HL-60 (cell line): ENCODE measurements at regions not wholly inside any gene's neighbourhood (a gene's known extent, or its start where the extent isn't known, plus 50 kb on each side); places are given as distances from the start of the nearest gene placed in this dataset.

Experiments
- DNase-seq, 2 experiments: peaks; one replicate each; pipeline ENCODE4 v3.0.0-alpha.2; 2010 to 2020; ENCODE audit warnings: low read depth in 1 of 2, low spot score in 1 of 2
- H3K27ac ChIP-seq: fragments of 250-450 bp; sonication (Bioruptor Pico); replicated peaks from 2 replicates; pipeline ENCODE4 v1.5.1; 2020; ENCODE audit warnings: mild to moderate bottlenecking, moderate library complexity
- H3K27me3 ChIP-seq: fragments of 250-450 bp; sonication (Bioruptor Pico); 2 replicates; pipeline ENCODE4 v1.5.1; 2021; ENCODE audit warnings: mild to moderate bottlenecking, moderate library complexity; ENCODE audit not compliant: insufficient read depth, poor library complexity, severe bottlenecking
- H3K4me3 ChIP-seq: replicated peaks from 2 replicates; pipeline ENCODE4 v1.5.1; 2011; ENCODE audit warnings: mild to moderate bottlenecking, control low read depth, low read length; ENCODE audit not compliant: insufficient read depth
- CTCF ChIP-seq: IDR thresholded peaks from one replicate; pipeline ENCODE4 v1.5.1; 2011; ENCODE audit warnings: low read length, control low read depth, inconsistent platforms; ENCODE audit not compliant: insufficient read depth
- GABPA ChIP-seq: IDR thresholded peaks from 2 replicates; pipeline ENCODE4 v1.6.1; 2012; ENCODE audit warnings: low read depth
- POLR2AphosphoS5 ChIP-seq: IDR thresholded peaks from 2 replicates; pipeline ENCODE4 v1.6.1; 2012; ENCODE audit warnings: low read depth
- REST ChIP-seq: IDR thresholded peaks from 2 replicates; pipeline ENCODE4 v1.6.1; 2012; ENCODE audit warnings: low read depth; ENCODE audit not compliant: insufficient replicate concordance
- SPI1 ChIP-seq: IDR thresholded peaks from 2 replicates; pipeline ENCODE4 v1.6.1; 2012; ENCODE audit warnings: low read depth, mild to moderate bottlenecking, borderline replicate concordance

- Histone ChIP-seq H3K27ac (no peak overlapping the region), H3K4me3 (no peak overlapping the region), H3K27me3 (no peaks in the 10 kb centered on the region)
- DNase-seq = no peak
- TF ChIP-seq POLR2AphosphoS5 (no peak), SPI1 (no peak), CTCF (no peak), REST (no peak), GABPA (no peak)
These were observed 884.0 kb upstream of the ACO1 start for GRCh38 chr9:31500422-31500821.

GRCh38 chr9:31519011-31519410 is 865.4 kb upstream of the ACO1 start:
- Histone ChIP-seq H3K27ac (no peak overlapping the region), H3K4me3 (no peak overlapping the region), H3K27me3 (no peaks in the 10 kb centered on the region)
- no peak for TF ChIP-seq POLR2AphosphoS5
- TF ChIP-seq SPI1 = no peak
- TF ChIP-seq CTCF = no peak
- TF ChIP-seq REST = no peak
- TF ChIP-seq GABPA = no peak
- DNase-seq = no peak

- no peak for DNase-seq
- Histone ChIP-seq H3K27me3 (no peaks in the 10 kb centered on the region), H3K27ac (no peak overlapping the region), H3K4me3 (no peak overlapping the region)
- no peak for TF ChIP-seq POLR2AphosphoS5
- no peak for TF ChIP-seq GABPA
- TF ChIP-seq CTCF = no peak
- TF ChIP-seq SPI1 = no peak
These were observed 865.0 kb upstream of the ACO1 start for GRCh38 chr9:31519424-31519823.

- Histone ChIP-seq H3K27me3 (no peaks in the 10 kb centered on the region), H3K4me3 (no peak overlapping the region), H3K27ac (no peak overlapping the region)
- DNase-seq = no peak
- TF ChIP-seq CTCF = no peak
- no peak for TF ChIP-seq POLR2AphosphoS5
- no peak for TF ChIP-seq REST
- TF ChIP-seq GABPA = no peak
- no peak for TF ChIP-seq SPI1
These were observed 864.6 kb upstream of the ACO1 start for GRCh38 chr9:31519826-31520225.
